ENCODE measurements at regions not wholly inside any gene's neighbourhood (a gene's known extent, or its start where the extent isn't known, plus 50 kb on each side); places are given as distances from the start of the nearest gene placed in this dataset.

DNA sequence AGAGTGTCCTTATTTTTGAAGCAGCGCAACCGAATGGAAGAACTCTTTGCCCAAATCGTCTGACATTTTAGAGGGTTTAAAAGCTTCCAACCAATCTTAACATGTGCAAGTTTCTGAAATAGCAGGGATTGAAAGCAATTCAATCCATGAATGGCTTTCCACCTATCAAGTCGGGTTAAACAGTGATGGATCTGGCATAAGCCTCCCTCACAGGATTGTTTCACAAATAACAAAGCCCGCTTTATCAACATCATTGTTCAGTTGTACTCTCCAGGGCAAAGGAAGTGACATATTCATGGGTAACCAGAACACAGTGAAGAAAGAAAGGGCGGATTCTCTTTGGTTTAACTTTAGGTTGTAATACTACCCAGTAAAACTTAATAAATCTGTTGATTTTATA, 497.3 kb downstream of the MTRR start:
- Histone ChIP-seq H3K79me2 (no peaks in the 10 kb centered on the region), H3K4me2 (no peak overlapping the region), H3K4me1 (ENCODE audit: insufficient read depth) (no peaks in the 10 kb centered on the region), H4K20me1 (ENCODE audit: insufficient read depth, poor library complexity, severe bottlenecking) (no peaks in the 10 kb centered on the region), H3K27me3 (no peaks in the 10 kb centered on the region), H3K27ac (no peak overlapping the region), H3K4me3 (no peak overlapping the region), H3K9me3 (ENCODE audit: low read depth) (no peaks in the 10 kb centered on the region), H2AFZ (no peak overlapping the region), H3K36me3 (replicated peaks; ENCODE audit: insufficient read depth, low read depth) (no peaks in the 10 kb centered on the region), H3K9me2 (replicated peaks; ENCODE audit: insufficient read depth) (no peaks in the 10 kb centered on the region)
- WGBS (ENCODE audit: low lambda C conversion rate, missing lambda C conversion rate): 60% methylated on average over 6 of the region's 6 CpGs
- no peak for TF ChIP-seq EZH2phosphoT487 (IDR thresholded peaks at IDR 0.05; ENCODE audit: low read depth, severe bottlenecking, unreplicated experiment)
- no peak for TF ChIP-seq EZH2 (IDR thresholded peaks at IDR 0.05; ENCODE audit: borderline replicate concordance)
- TF ChIP-seq, protein P1, sequence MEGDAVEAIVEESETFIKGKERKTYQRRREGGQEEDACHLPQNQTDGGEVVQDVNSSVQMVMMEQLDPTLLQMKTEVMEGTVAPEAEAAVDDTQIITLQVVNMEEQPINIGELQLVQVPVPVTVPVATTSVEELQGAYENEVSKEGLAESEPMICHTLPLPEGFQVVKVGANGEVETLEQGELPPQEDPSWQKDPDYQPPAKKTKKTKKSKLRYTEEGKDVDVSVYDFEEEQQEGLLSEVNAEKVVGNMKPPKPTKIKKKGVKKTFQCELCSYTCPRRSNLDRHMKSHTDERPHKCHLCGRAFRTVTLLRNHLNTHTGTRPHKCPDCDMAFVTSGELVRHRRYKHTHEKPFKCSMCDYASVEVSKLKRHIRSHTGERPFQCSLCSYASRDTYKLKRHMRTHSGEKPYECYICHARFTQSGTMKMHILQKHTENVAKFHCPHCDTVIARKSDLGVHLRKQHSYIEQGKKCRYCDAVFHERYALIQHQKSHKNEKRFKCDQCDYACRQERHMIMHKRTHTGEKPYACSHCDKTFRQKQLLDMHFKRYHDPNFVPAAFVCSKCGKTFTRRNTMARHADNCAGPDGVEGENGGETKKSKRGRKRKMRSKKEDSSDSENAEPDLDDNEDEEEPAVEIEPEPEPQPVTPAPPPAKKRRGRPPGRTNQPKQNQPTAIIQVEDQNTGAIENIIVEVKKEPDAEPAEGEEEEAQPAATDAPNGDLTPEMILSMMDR (IDR thresholded peaks at IDR 0.05; ENCODE audit: poor library complexity): no peak
- no peak for DNase-seq (ENCODE audit: low spot score)

DNA sequence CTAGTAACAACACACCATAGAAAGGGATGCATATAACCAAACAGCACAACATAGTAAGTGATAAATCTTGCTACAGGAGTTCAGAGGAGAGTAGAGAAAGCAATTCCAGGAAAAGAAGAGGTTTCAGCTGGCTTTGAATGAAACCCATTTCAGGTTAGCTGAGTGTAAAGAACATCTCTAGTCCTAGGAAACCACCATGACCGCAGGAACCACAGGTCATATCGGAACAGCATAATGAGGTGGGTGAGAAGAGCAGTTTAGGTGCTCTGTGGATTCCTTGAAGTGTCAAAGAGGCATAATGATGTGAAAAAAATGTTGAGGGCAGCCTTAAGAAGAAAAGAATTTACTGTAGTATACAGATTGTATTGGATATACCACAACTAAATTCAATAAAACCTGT, 507.5 kb downstream of the MTRR start:
- H3K4me2 ChIP-seq: no peak overlapping the region
- H3K9me3 ChIP-seq (ENCODE audit: low read depth): no peaks in the 10 kb centered on the region
- H3K27me3 ChIP-seq: no peaks in the 10 kb centered on the region
- H3K9me2 ChIP-seq (replicated peaks; ENCODE audit: insufficient read depth): no peaks in the 10 kb centered on the region
- DNase-seq (ENCODE audit: low spot score): no peak
- H3K36me3 ChIP-seq (replicated peaks; ENCODE audit: insufficient read depth, low read depth): no peaks in the 10 kb centered on the region
- H3K27ac ChIP-seq: no peak overlapping the region
- TF ChIP-seq, protein P1 (IDR thresholded peaks at IDR 0.05; ENCODE audit: poor library complexity): no peak
- TF ChIP-seq EZH2phosphoT487 (IDR thresholded peaks at IDR 0.05; ENCODE audit: low read depth, severe bottlenecking, unreplicated experiment): no peak
- no peak for TF ChIP-seq EZH2 (IDR thresholded peaks at IDR 0.05; ENCODE audit: borderline replicate concordance)
- H3K4me3 ChIP-seq: no peak overlapping the region
- no peaks in the 10 kb centered on the region for H4K20me1 ChIP-seq (ENCODE audit: insufficient read depth, poor library complexity, severe bottlenecking)
- 94% methylated on average over 2 of the region's 2 CpGs for WGBS (ENCODE audit: low lambda C conversion rate, missing lambda C conversion rate)
- H2AFZ ChIP-seq: no peak overlapping the region
- H3K79me2 ChIP-seq: no peaks in the 10 kb centered on the region
- H3K4me1 ChIP-seq (ENCODE audit: insufficient read depth): no peaks in the 10 kb centered on the region

DNA sequence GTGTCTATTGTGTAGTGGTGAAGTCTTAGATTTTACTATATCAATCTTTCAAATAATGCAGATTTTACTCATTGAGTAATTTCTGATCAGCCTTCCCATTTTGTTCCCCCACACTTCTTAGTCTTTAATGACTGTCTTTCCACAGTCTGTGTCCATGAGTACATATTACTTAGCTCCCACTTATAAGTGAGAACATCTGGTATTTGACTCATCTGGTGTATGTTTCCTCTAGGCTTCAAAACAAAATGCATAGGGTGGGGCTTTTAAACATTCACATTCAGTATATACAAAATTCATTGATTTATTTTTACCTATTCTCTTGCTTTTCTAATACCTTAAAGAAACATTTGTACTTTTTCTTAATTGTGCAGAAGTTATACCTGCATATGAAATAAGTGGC, 513.0 kb downstream of the MTRR start:
- Histone ChIP-seq H3K4me2 (no peak overlapping the region), H3K36me3 (replicated peaks; ENCODE audit: insufficient read depth, low read depth) (no peaks in the 10 kb centered on the region), H3K4me1 (ENCODE audit: insufficient read depth) (no peaks in the 10 kb centered on the region), H4K20me1 (ENCODE audit: insufficient read depth, poor library complexity, severe bottlenecking) (no peaks in the 10 kb centered on the region), H3K79me2 (no peaks in the 10 kb centered on the region), H3K9me3 (ENCODE audit: low read depth) (no peaks in the 10 kb centered on the region), H3K4me3 (no peak overlapping the region), H3K27me3 (no peaks in the 10 kb centered on the region), H3K27ac (no peak overlapping the region), H3K9me2 (replicated peaks; ENCODE audit: insufficient read depth) (no peaks in the 10 kb centered on the region), H2AFZ (no peak overlapping the region)
- TF ChIP-seq EZH2 (IDR thresholded peaks at IDR 0.05; ENCODE audit: borderline replicate concordance): no peak
- TF ChIP-seq EZH2phosphoT487 (IDR thresholded peaks at IDR 0.05; ENCODE audit: low read depth, severe bottlenecking, unreplicated experiment): no peak
- TF ChIP-seq, protein P1 (IDR thresholded peaks at IDR 0.05; ENCODE audit: poor library complexity): no peak
- DNase-seq (ENCODE audit: low spot score): no peak

DNA sequence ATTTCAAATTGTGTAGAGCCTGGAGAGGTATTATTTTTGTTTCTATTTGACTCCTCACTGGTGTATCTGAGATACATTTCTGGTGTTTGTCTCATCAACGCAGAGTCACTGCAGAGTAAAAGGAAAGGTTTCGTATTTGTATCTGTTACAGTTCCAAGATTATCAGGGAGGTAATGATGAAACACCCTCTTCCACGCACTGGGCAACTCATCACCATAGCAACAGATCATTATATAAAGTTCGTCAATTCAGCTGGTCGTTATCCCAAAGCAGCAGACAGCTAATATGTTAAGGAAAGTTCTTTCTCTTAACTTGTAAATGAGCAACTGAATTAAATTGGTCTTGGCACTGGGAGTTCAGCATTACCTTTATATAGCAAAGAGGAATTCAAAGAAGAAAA, 513.5 kb downstream of the MTRR start:
- no peaks in the 10 kb centered on the region for H3K79me2 ChIP-seq
- H3K4me2 ChIP-seq: no peak overlapping the region
- H3K27ac ChIP-seq: no peak overlapping the region
- H3K4me1 ChIP-seq (ENCODE audit: insufficient read depth): no peaks in the 10 kb centered on the region
- WGBS (ENCODE audit: low lambda C conversion rate, missing lambda C conversion rate): 82% methylated on average over 5 of the region's 5 CpGs
- H2AFZ ChIP-seq: no peak overlapping the region
- no peaks in the 10 kb centered on the region for H4K20me1 ChIP-seq (ENCODE audit: insufficient read depth, poor library complexity, severe bottlenecking)
- H3K27me3 ChIP-seq: no peaks in the 10 kb centered on the region
- no peak overlapping the region for H3K4me3 ChIP-seq
- TF ChIP-seq EZH2phosphoT487 (IDR thresholded peaks at IDR 0.05; ENCODE audit: low read depth, severe bottlenecking, unreplicated experiment) (no peak), EZH2 (IDR thresholded peaks at IDR 0.05; ENCODE audit: borderline replicate concordance) (no peak)
- TF ChIP-seq, protein P1 (IDR thresholded peaks at IDR 0.05; ENCODE audit: poor library complexity): no peak
- no peak for DNase-seq (ENCODE audit: low spot score)
- H3K36me3 ChIP-seq (replicated peaks; ENCODE audit: insufficient read depth, low read depth): no peaks in the 10 kb centered on the region
- no peaks in the 10 kb centered on the region for H3K9me2 ChIP-seq (replicated peaks; ENCODE audit: insufficient read depth)
- H3K9me3 ChIP-seq (ENCODE audit: low read depth): no peaks in the 10 kb centered on the region
